GM12878 (cell line): ENCODE measurements at regions not wholly inside any gene's neighbourhood (a gene's known extent, or its start where the extent isn't known, plus 50 kb on each side); places are given as distances from the start of the nearest gene placed in this dataset.

ENCODE experiments used
- ATAC-seq: fragments of 200-7000 bp; cut with Tn5 transposase; 3 replicates; pipeline ENCODE4 v1.9.1; 2020; ENCODE audit warnings: mild to moderate bottlenecking, moderate library complexity
- BruUV-seq: library from RNA; stranded (reverse); fragments of 400-500 nt; replicated peaks from 2 replicates; lab custom pipeline; 2021; lab: Mats Ljungman, UMichigan
- CTCF ChIA-PET: fragments of 300-600 bp; sonication (Branson Sonifier 250); formaldehyde crosslinking; extraction: SDS; loops from one replicate; lab custom pipeline; 2021; ENCODE audit warnings: inconsistent platforms; lab: Yijun Ruan, JAX
- POLR2A ChIA-PET: fragments of 350-600 bp; formaldehyde crosslinking; extraction: SDS; loops from one replicate; lab custom pipeline; 2021; ENCODE audit warnings: inconsistent platforms; lab: Charles Lee
- RAD21 ChIA-PET: fragments of 300-600 bp; sonication (Branson Sonifier 250); formaldehyde crosslinking; loops from one replicate; lab custom pipeline; 2023; ENCODE audit warnings: antibody characterized with exemption; ENCODE audit not compliant: unreplicated experiment; lab: Charles Lee
- SMC1A ChIA-PET: fragments of 300-600 bp; sonication (Branson Sonifier 250); formaldehyde crosslinking; loops from one replicate; lab custom pipeline; 2023; ENCODE audit not compliant: unreplicated experiment, uncharacterized antibody; lab: Charles Lee
- DNase-seq: peaks from one replicate; pipeline ENCODE4 v3.0.0-alpha.2; 2011; ENCODE audit warnings: low read depth, low spot score
- FAIRE-seq: peaks from 3 replicates; lab custom pipeline; 2011; peaks lifted over from hg19 to GRCh38; lab: Jason Lieb, UNC
- H2AFZ ChIP-seq: 2 replicates; pipeline ENCODE4 v1.6.0; 2011; ENCODE audit warnings: low read depth, low read length, control low read depth; ENCODE audit not compliant: control insufficient read depth
- H3K27ac ChIP-seq: 2 replicates; pipeline ENCODE4 v1.5.1; 2011; ENCODE audit warnings: control low read depth; ENCODE audit not compliant: control insufficient read depth, insufficient read depth
- H3K27me3 ChIP-seq, 2 experiments: replicated peaks in 1 of 2; 2 replicates each; pipeline versions ENCODE4 v1.6.0 to v1.6.1; 2011; ENCODE audit warnings: low read length in 1 of 2; ENCODE audit not compliant: control insufficient read depth in 2 of 2, insufficient read depth in 2 of 2
- H3K36me3 ChIP-seq, 2 experiments: 2 replicates each; pipeline ENCODE4 v1.5.1; 2011; ENCODE audit warnings: low read length in 1 of 2; ENCODE audit not compliant: control insufficient read depth in 2 of 2, insufficient read depth in 2 of 2
- H3K4me1 ChIP-seq: 2 replicates; pipeline ENCODE4 v1.6.1; 2011; ENCODE audit warnings: mild to moderate bottlenecking, low read length, moderate library complexity, mixed read lengths; ENCODE audit not compliant: control insufficient read depth, insufficient read depth
- H3K4me2 ChIP-seq: 2 replicates; pipeline ENCODE4 v1.6.0; 2011; ENCODE audit warnings: control low read depth; ENCODE audit not compliant: control insufficient read depth, insufficient read depth
- H3K4me3 ChIP-seq: fragments of 200-600 bp; sonication (generic); 2 replicates; pipeline ENCODE4 v1.5.1; 2016
- H3K79me2 ChIP-seq: 2 replicates; pipeline ENCODE4 v1.6.0; 2011; ENCODE audit warnings: low read length; ENCODE audit not compliant: control insufficient read depth, insufficient read depth
- H3K9ac ChIP-seq: 2 replicates; pipeline ENCODE4 v1.8.0; 2011; ENCODE audit warnings: low read length, control low read depth, mixed read lengths; ENCODE audit not compliant: control insufficient read depth, insufficient read depth
- H3K9me3 ChIP-seq: replicated peaks from 3 replicates; pipeline ENCODE4 v1.5.1; 2011; ENCODE audit warnings: mild to moderate bottlenecking, low read length; ENCODE audit not compliant: control insufficient read depth, insufficient read depth
- H4K20me1 ChIP-seq: 2 replicates; pipeline ENCODE4 v1.6.0; 2011; ENCODE audit not compliant: control insufficient read depth, insufficient read depth
- ETV6 ChIP-seq, 2 experiments: fragments of 450-650 bp in 1 of 2; IDR thresholded peaks in 1 of 2; conservative IDR thresholded peaks in 1 of 2; 2 replicates each; pipeline ENCODE4 v1.6.1; 2014; ENCODE audit warnings: antibody characterized with exemption in 1 of 2, borderline replicate concordance in 1 of 2, low read depth in 1 of 2, mild to moderate bottlenecking in 1 of 2, moderate library complexity in 1 of 2
- HDAC6 ChIP-seq: fragments of 200-600 bp; sonication (generic); IDR thresholded peaks from one replicate; pipeline ENCODE4 v1.8.0; 2017; ENCODE audit warnings: antibody characterized with exemption; ENCODE audit not compliant: unreplicated experiment
- KLF5 ChIP-seq: fragments of 450-650 bp; IDR thresholded peaks from 2 replicates; pipeline ENCODE4 v1.6.1; 2014; ENCODE audit warnings: mild to moderate bottlenecking; ENCODE audit not compliant: partially characterized antibody
- MEF2A ChIP-seq: IDR thresholded peaks from 2 replicates; pipeline ENCODE4 v1.6.1; 2011; ENCODE audit warnings: low read depth, mild to moderate bottlenecking, low read length, moderate library complexity; ENCODE audit not compliant: insufficient read depth
- RELB ChIP-seq: fragments of 450-650 bp; IDR thresholded peaks from 2 replicates; pipeline ENCODE4 v1.6.1; 2017; ENCODE audit warnings: low read depth, mild to moderate bottlenecking, moderate library complexity
- WGBS: methylation state at CpG from one replicate; pipeline ENCODE4 v1.1.6; 2016; ENCODE audit warnings: low lambda C conversion rate; ENCODE audit not compliant: insufficient replicate concordance, insufficient coverage; ENCODE audit errors: missing lambda C conversion rate; 5-methylcytosine and 5-hydroxymethylcytosine counted together
- in situ Hi-C: fragments of 300-500 bp; cut with MboI; formaldehyde crosslinking; loops from 9 replicates; pipeline ENCODE4 v1.14.3; 2018; ENCODE audit warnings: mixed read lengths
- intact Hi-C: fragments of 100-400 bp; cut with micrococcal nuclease; formaldehyde crosslinking; loops from one replicate; pipeline ENCODE4 v1.14.2; 2022; ENCODE audit not compliant: unreplicated experiment

- DNase-seq (no peak), FAIRE-seq (no peak), ATAC-seq (no peak)
- ChIA-PET SMC1A (no interaction called here), RAD21 (no interaction called here), POLR2A (no interaction called here), CTCF (no interaction called here)
- intact Hi-C loops: no loop called here
- BruUV-seq: no TSS peak
- Histone ChIP-seq H3K9me3 (no peaks in the 10 kb centered on the region), H3K9ac (no peak overlapping the region), H3K79me2 (no peaks in the 10 kb centered on the region), H3K4me2 (no peak overlapping the region), H3K27ac (no peak overlapping the region), H3K4me1 (no peaks in the 10 kb centered on the region), H3K36me3 (no peaks in the 10 kb centered on the region), H3K27me3 (no peaks in the 10 kb centered on the region), H3K4me3 (no peak overlapping the region), H4K20me1 (no peaks in the 10 kb centered on the region), H2AFZ (no peak overlapping the region)
- WGBS: 14% methylated on average over 9 of the region's 9 CpGs
- in situ Hi-C loops: no loop called here
- TF ChIP-seq RELB: no peak
- TF ChIP-seq ETV6 (conservative IDR thresholded peaks at IDR 0.05 in 1 of 2, IDR thresholded peaks at IDR 0.05 in 1 of 2; ENCODE audit: borderline replicate concordance in 1 of 2, low read depth in 1 of 2): no peak
- TF ChIP-seq MEF2A: no peak
These were observed 295.3 kb upstream of the MKI67 start for GRCh38 chr10:128421371-128422160.

GRCh38 chr10:128422190-128422589, 296.0 kb upstream of the MKI67 start:
- SMC1A ChIA-PET: no interaction called here
- Histone ChIP-seq H3K9ac (no peak overlapping the region), H3K36me3 (no peaks in the 10 kb centered on the region), H3K4me2 (no peak overlapping the region), H3K4me1 (no peaks in the 10 kb centered on the region), H2AFZ (no peak overlapping the region), H3K27me3 (no peaks in the 10 kb centered on the region), H3K9me3 (no peaks in the 10 kb centered on the region), H3K79me2 (no peaks in the 10 kb centered on the region), H3K27ac (no peak overlapping the region), H4K20me1 (no peaks in the 10 kb centered on the region), H3K4me3 (no peak overlapping the region)
- FAIRE-seq (no peak), DNase-seq (no peak), ATAC-seq (no peak)
- POLR2A ChIA-PET: no interaction called here
- RAD21 ChIA-PET: no interaction called here
- in situ Hi-C loops: no loop called here
- TF ChIP-seq HDAC6: no peak
- no peak for TF ChIP-seq KLF5
- intact Hi-C loops: no loop called here
- 45% methylated on average over 13 of the region's 13 CpGs for WGBS
- CTCF ChIA-PET: no interaction called here
- no TSS peak for BruUV-seq
